GM12878 (cell line): ENCODE measurements at regions not wholly inside any gene's neighbourhood (a gene's known extent, or its start where the extent isn't known, plus 50 kb on each side); places are given as distances from the start of the nearest gene placed in this dataset.

Experiments
- ATAC-seq: fragments of 200-7000 bp; cut with Tn5 transposase; 3 replicates; pipeline ENCODE4 v1.9.1; 2020; ENCODE audit warnings: mild to moderate bottlenecking, moderate library complexity
- BruUV-seq: library from RNA; stranded (reverse); fragments of 400-500 nt; replicated peaks from 2 replicates; lab custom pipeline; 2021; lab: Mats Ljungman, UMichigan
- CTCF ChIA-PET: fragments of 300-600 bp; sonication (Branson Sonifier 250); formaldehyde crosslinking; extraction: SDS; loops from one replicate; lab custom pipeline; 2021; ENCODE audit warnings: inconsistent platforms; lab: Yijun Ruan, JAX
- POLR2A ChIA-PET: fragments of 350-600 bp; formaldehyde crosslinking; extraction: SDS; loops from one replicate; lab custom pipeline; 2021; ENCODE audit warnings: inconsistent platforms; lab: Charles Lee
- RAD21 ChIA-PET: fragments of 300-600 bp; sonication (Branson Sonifier 250); formaldehyde crosslinking; loops from one replicate; lab custom pipeline; 2023; ENCODE audit warnings: antibody characterized with exemption; ENCODE audit not compliant: unreplicated experiment; lab: Charles Lee
- SMC1A ChIA-PET: fragments of 300-600 bp; sonication (Branson Sonifier 250); formaldehyde crosslinking; loops from one replicate; lab custom pipeline; 2023; ENCODE audit not compliant: unreplicated experiment, uncharacterized antibody; lab: Charles Lee
- DNase-seq: peaks from one replicate; pipeline ENCODE4 v3.0.0-alpha.2; 2011; ENCODE audit warnings: low read depth, low spot score
- FAIRE-seq: peaks from 3 replicates; lab custom pipeline; 2011; peaks lifted over from hg19 to GRCh38; lab: Jason Lieb, UNC
- H2AFZ ChIP-seq: 2 replicates; pipeline ENCODE4 v1.6.0; 2011; ENCODE audit warnings: low read depth, low read length, control low read depth; ENCODE audit not compliant: control insufficient read depth
- H3K27ac ChIP-seq: 2 replicates; pipeline ENCODE4 v1.5.1; 2011; ENCODE audit warnings: control low read depth; ENCODE audit not compliant: control insufficient read depth, insufficient read depth
- H3K27me3 ChIP-seq, 2 experiments: replicated peaks in 1 of 2; 2 replicates each; pipeline versions ENCODE4 v1.6.0 to v1.6.1; 2011; ENCODE audit warnings: low read length in 1 of 2; ENCODE audit not compliant: control insufficient read depth in 2 of 2, insufficient read depth in 2 of 2
- H3K36me3 ChIP-seq, 2 experiments: 2 replicates each; pipeline ENCODE4 v1.5.1; 2011; ENCODE audit warnings: low read length in 1 of 2; ENCODE audit not compliant: control insufficient read depth in 2 of 2, insufficient read depth in 2 of 2
- H3K4me1 ChIP-seq: 2 replicates; pipeline ENCODE4 v1.6.1; 2011; ENCODE audit warnings: mild to moderate bottlenecking, low read length, moderate library complexity, mixed read lengths; ENCODE audit not compliant: control insufficient read depth, insufficient read depth
- H3K4me2 ChIP-seq: 2 replicates; pipeline ENCODE4 v1.6.0; 2011; ENCODE audit warnings: control low read depth; ENCODE audit not compliant: control insufficient read depth, insufficient read depth
- H3K4me3 ChIP-seq: fragments of 200-600 bp; sonication (generic); 2 replicates; pipeline ENCODE4 v1.5.1; 2016
- H3K79me2 ChIP-seq: 2 replicates; pipeline ENCODE4 v1.6.0; 2011; ENCODE audit warnings: low read length; ENCODE audit not compliant: control insufficient read depth, insufficient read depth
- H3K9ac ChIP-seq: 2 replicates; pipeline ENCODE4 v1.8.0; 2011; ENCODE audit warnings: low read length, control low read depth, mixed read lengths; ENCODE audit not compliant: control insufficient read depth, insufficient read depth
- H3K9me3 ChIP-seq: replicated peaks from 3 replicates; pipeline ENCODE4 v1.5.1; 2011; ENCODE audit warnings: mild to moderate bottlenecking, low read length; ENCODE audit not compliant: control insufficient read depth, insufficient read depth
- H4K20me1 ChIP-seq: 2 replicates; pipeline ENCODE4 v1.6.0; 2011; ENCODE audit not compliant: control insufficient read depth, insufficient read depth
- BCLAF1 ChIP-seq: fragments of 450-650 bp; IDR thresholded peaks from 2 replicates; pipeline ENCODE4 v1.6.1; 2017; ENCODE audit warnings: antibody characterized with exemption, mild to moderate bottlenecking, moderate library complexity
- BHLHE40 ChIP-seq, 2 experiments: fragments of 450-650 bp in 1 of 2; IDR thresholded peaks; 2 replicates each; pipeline ENCODE4 v1.6.1; 2011 to 2017; ENCODE audit warnings: low read depth in 2 of 2, borderline replicate concordance in 1 of 2, improper control_type of control experiment in 1 of 2, low read length in 1 of 2, mild to moderate bottlenecking in 1 of 2
- BMI1 ChIP-seq: fragments of 450-650 bp; IDR thresholded peaks from 2 replicates; pipeline ENCODE4 v1.6.1; 2016; ENCODE audit warnings: mild to moderate bottlenecking, moderate library complexity, borderline replicate concordance
- FOXK2 ChIP-seq: fragments of 450-650 bp; IDR thresholded peaks from 2 replicates; pipeline ENCODE4 v1.6.1; 2017; ENCODE audit warnings: mild to moderate bottlenecking, moderate library complexity
- HCFC1 ChIP-seq: fragments of 150-350 bp; IDR thresholded peaks from 2 replicates; pipeline ENCODE4 v1.6.1; 2014; ENCODE audit warnings: low read length
- IRF4 ChIP-seq: IDR thresholded peaks from 2 replicates; pipeline ENCODE4 v1.6.1; 2011; ENCODE audit warnings: low read depth, low read length
- MXI1 ChIP-seq: fragments of 150-350 bp; IDR thresholded peaks from 2 replicates; pipeline ENCODE4 v1.6.1; 2011; ENCODE audit warnings: low read depth, mild to moderate bottlenecking, inconsistent platforms, low read length, improper control_type of control experiment
- NFYB ChIP-seq: IDR thresholded peaks from 2 replicates; pipeline ENCODE4 v1.6.1; 2011; ENCODE audit warnings: low read depth, mild to moderate bottlenecking, low read length, improper control_type of control experiment, moderate library complexity; ENCODE audit not compliant: insufficient read depth
- NR2F1 ChIP-seq: fragments of 450-650 bp; conservative IDR thresholded peaks from 2 replicates; pipeline ENCODE4 v1.6.1; 2017; ENCODE audit warnings: mild to moderate bottlenecking
- PML ChIP-seq: IDR thresholded peaks from 2 replicates; pipeline ENCODE4 v1.6.1; 2012; ENCODE audit warnings: low read length, inconsistent platforms
- SPI1 ChIP-seq: IDR thresholded peaks from 2 replicates; pipeline ENCODE4 v1.6.1; 2011; ENCODE audit warnings: low read depth, mild to moderate bottlenecking, low read length, moderate library complexity, borderline replicate concordance; ENCODE audit not compliant: insufficient read depth
- SREBF1 ChIP-seq: IDR thresholded peaks from 2 replicates; pipeline ENCODE4 v1.6.1; 2012; ENCODE audit warnings: mild to moderate bottlenecking, low read length
- TARDBP ChIP-seq: IDR thresholded peaks from 2 replicates; pipeline ENCODE4 v1.6.1; 2016; ENCODE audit warnings: borderline replicate concordance
- ZBTB33 ChIP-seq: fragments of 450-650 bp; IDR thresholded peaks from 2 replicates; pipeline ENCODE4 v1.6.1; 2017; ENCODE audit warnings: mild to moderate bottlenecking
- ZSCAN29 ChIP-seq: fragments of 450-650 bp; IDR thresholded peaks from 2 replicates; pipeline ENCODE4 v1.6.1; 2017; ENCODE audit warnings: mild to moderate bottlenecking, moderate library complexity
- whole genome bisulfite sequencing: methylation state at CpG from one replicate; pipeline ENCODE4 v1.1.6; 2016; ENCODE audit warnings: low lambda C conversion rate; ENCODE audit not compliant: insufficient replicate concordance, insufficient coverage; ENCODE audit errors: missing lambda C conversion rate; 5-methylcytosine and 5-hydroxymethylcytosine counted together
- in situ Hi-C: fragments of 300-500 bp; cut with MboI; formaldehyde crosslinking; loops from 9 replicates; pipeline ENCODE4 v1.14.3; 2018; ENCODE audit warnings: mixed read lengths
- intact Hi-C: fragments of 100-400 bp; cut with micrococcal nuclease; formaldehyde crosslinking; loops from one replicate; pipeline ENCODE4 v1.14.2; 2022; ENCODE audit not compliant: unreplicated experiment
- TF ChIP-seq, protein P1 (sequence below): fragments of 450-650 bp; IDR thresholded peaks from 2 replicates; pipeline ENCODE4 v1.6.1; 2014; ENCODE audit warnings: mild to moderate bottlenecking

DNA sequence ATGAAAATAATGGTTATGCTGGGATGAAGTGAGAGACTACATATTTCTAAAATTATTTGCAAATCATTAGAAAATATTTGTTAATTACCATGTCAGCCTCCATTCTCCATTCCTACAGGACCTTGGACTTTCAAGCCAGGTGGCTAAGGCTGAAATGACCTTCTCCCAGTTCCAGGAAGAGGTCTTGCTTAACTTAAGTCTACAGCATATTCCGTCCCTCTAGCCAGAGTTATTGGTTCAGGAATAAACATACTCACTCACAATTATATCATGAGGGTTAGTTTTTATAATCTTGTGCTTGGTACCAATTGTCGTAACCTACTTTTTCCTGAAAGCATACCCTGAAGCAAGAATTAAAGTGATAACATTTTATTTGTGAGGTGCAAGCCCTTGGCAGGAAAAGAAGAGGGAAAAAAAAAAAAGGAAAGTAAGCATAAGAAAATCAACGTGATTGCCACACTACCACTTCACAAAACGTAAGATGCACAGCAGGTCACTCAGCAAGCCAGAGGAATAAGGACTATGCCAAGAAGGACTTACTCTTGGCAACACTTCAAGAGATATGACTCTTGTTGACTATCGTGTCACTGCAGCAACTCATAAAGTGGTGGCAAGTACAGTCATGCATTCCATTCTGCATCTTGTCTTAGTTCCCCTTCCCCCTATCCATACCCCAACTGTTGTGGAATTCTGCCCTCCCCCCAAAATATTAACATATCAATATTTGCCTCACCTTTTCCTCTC lies 479.1 kb downstream of the MBD2 start (continued):
- TF ChIP-seq ZBTB33 = no peak

DNA sequence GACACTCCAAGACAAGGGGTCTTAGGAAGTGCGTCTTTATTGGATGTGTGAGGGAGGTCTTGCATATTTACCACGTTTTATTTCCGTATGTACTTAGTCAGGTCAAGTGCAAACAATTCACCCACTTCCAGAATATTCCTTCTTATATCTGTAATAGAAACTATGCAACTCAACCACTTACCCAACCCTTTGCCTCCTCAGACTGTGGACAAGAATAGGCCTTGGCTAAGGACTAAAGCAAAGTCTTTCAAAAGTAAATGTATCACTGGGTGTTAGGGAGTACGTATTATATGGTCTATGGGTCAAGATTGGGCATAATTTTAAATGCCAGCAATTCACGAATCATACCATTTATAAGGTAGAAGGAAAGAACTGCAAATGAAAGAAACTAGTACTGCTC lies 484.8 kb downstream of the MBD2 start:
- ATAC-seq (no peak), FAIRE-seq (no peak), DNase-seq (no peak)
- WGBS = 13% methylated on average over 5 of the region's 5 CpGs
- ChIA-PET POLR2A (no interaction called here), CTCF (no interaction called here), RAD21 (no interaction called here), SMC1A (no interaction called here)
- H3K9me3 ChIP-seq = no peaks in the 10 kb centered on the region
- H3K4me3 ChIP-seq = no peak overlapping the region
- no peak overlapping the region for H3K27ac ChIP-seq
- no peak overlapping the region for H3K9ac ChIP-seq
- in situ Hi-C loops = no loop called here
- BruUV-seq = no TSS peak
- no peak overlapping the region for H2AFZ ChIP-seq
- no peak overlapping the region for H3K4me2 ChIP-seq
- no peaks in the 10 kb centered on the region; a peak in 1 of 4 replicates for H3K27me3 ChIP-seq
- intact Hi-C loops = no loop called here
- H3K36me3 ChIP-seq = no peaks in the 10 kb centered on the region
- no peaks in the 10 kb centered on the region for H4K20me1 ChIP-seq
- no peaks in the 10 kb centered on the region for H3K4me1 ChIP-seq
- no peaks in the 10 kb centered on the region for H3K79me2 ChIP-seq
- TF ChIP-seq FOXK2 = no peak
- no peak for TF ChIP-seq BHLHE40 (IDR thresholded peaks at IDR 0.05; ENCODE audit: borderline replicate concordance in 1 of 2, low read depth in 2 of 2, low read length in 1 of 2)
- TF ChIP-seq, protein P1, sequence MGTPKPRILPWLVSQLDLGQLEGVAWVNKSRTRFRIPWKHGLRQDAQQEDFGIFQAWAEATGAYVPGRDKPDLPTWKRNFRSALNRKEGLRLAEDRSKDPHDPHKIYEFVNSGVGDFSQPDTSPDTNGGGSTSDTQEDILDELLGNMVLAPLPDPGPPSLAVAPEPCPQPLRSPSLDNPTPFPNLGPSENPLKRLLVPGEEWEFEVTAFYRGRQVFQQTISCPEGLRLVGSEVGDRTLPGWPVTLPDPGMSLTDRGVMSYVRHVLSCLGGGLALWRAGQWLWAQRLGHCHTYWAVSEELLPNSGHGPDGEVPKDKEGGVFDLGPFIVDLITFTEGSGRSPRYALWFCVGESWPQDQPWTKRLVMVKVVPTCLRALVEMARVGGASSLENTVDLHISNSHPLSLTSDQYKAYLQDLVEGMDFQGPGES = no peak
- TF ChIP-seq SREBF1 = no peak
- no peak for TF ChIP-seq TARDBP
- no peak for TF ChIP-seq PML
- no peak for TF ChIP-seq ZSCAN29
- no peak for TF ChIP-seq NFYB
- TF ChIP-seq NR2F1 = no peak
- no peak for TF ChIP-seq MXI1
- no peak for TF ChIP-seq IRF4
- no peak for TF ChIP-seq HCFC1
- no peak for TF ChIP-seq BCLAF1
- TF ChIP-seq SPI1 = no peak
- no peak for TF ChIP-seq BMI1
